Right lobe of liver (tissue), 6 donors: ENCODE measurements at regions not wholly inside any gene's neighbourhood (a gene's known extent, or its start where the extent isn't known, plus 50 kb on each side); places are given as distances from the start of the nearest gene placed in this dataset.

ENCODE experiments used
- ATAC-seq, 4 donors: fragments of 200-7000 bp; cut with Tn5 transposase; one replicate each; pipeline ENCODE4 v1.9.1; 2020; ENCODE audit warnings: mild to moderate bottlenecking in 4 of 4, moderate library complexity in 4 of 4
- DNase-seq, 3 donors: peaks; one replicate each; pipeline ENCODE4 v3.0.0-alpha.2; 2020
- H3K27ac ChIP-seq, 3 donors: fragments of 200-600 bp; one replicate each; pipeline ENCODE4 v1.8.0; 2022
- H3K27me3 ChIP-seq, 2 donors: fragments of 200-600 bp; one replicate each; pipeline ENCODE4 v1.8.0; 2022
- H3K36me3 ChIP-seq, 4 donors: fragments of 200-600 bp; sonication (generic) in 1 of 4; one replicate each; pipeline versions ENCODE4 v1.5.1 to v1.8.0; 2017 to 2022; ENCODE audit warnings: control low read depth in 1 of 4
- H3K4me1 ChIP-seq, 4 donors: fragments of 200-600 bp; sonication (generic) in 1 of 4; one replicate each; pipeline versions ENCODE4 v1.5.1 to v1.8.0; 2017 to 2022; ENCODE audit warnings: control low read depth in 1 of 4
- H3K4me3 ChIP-seq, 3 donors: fragments of 200-600 bp; one replicate each; pipeline ENCODE4 v1.8.0; 2022
- H3K9me3 ChIP-seq, 4 donors: fragments of 200-600 bp; sonication (generic) in 1 of 4; one replicate each; pipeline versions ENCODE4 v1.5.1 to v1.8.0; 2017 to 2022; ENCODE audit warnings: control low read depth in 1 of 4
- CTCF ChIP-seq, 4 donors: fragments of 200-600 bp in 3 of 4; fragments of 450-650 bp in 1 of 4; IDR thresholded peaks; one replicate each; pipeline versions ENCODE4 v1.5.1 to v1.8.0; 2016 to 2022; ENCODE audit warnings: antibody characterized with exemption in 4 of 4, mild to moderate bottlenecking in 2 of 4
- POLR2A ChIP-seq: fragments of 450-650 bp; IDR thresholded peaks from one replicate; pipeline ENCODE4 v1.6.1; 2017; ENCODE audit warnings: antibody characterized with exemption, mild to moderate bottlenecking
- WGBS: methylation state at CpG from one replicate; pipeline ENCODE4 v1.1.6; 2018; ENCODE audit warnings: low coverage, low lambda C conversion rate; ENCODE audit not compliant: insufficient coverage; ENCODE audit errors: missing lambda C conversion rate; 5-methylcytosine and 5-hydroxymethylcytosine counted together
- intact Hi-C, 2 donors: fragments of 100-400 bp; cut with DNase I; formaldehyde crosslinking; loops; one replicate each; pipeline versions ENCODE4 v1.11.2 to v1.14.1; 2022
- donor health status: DM: no; HTN: yes; CAD: no.
- donor health status: DM: no; HTN: no; CAD: no.
- donor health status: DM: no; HTN: no; CAD: no.
- donor health status: DM: no; HTN: yes; CAD: no.
- donor health status: DM: no; HTN: yes; CAD: no.

- no peak for DNase-seq
- 85% methylated on average over 5 of the region's 6 CpGs for WGBS
- Histone ChIP-seq H3K4me3 (no peak overlapping the region), H3K9me3 (no peaks in the 10 kb centered on the region), H3K36me3 (no peaks in the 10 kb centered on the region), H3K27me3 (no peaks in the 10 kb centered on the region), H3K4me1 (no peaks in the 10 kb centered on the region), H3K27ac (no peak overlapping the region)
- no peak for ATAC-seq
- TF ChIP-seq CTCF (IDR thresholded peaks at IDR 0.05) (no peak), POLR2A (no peak)
- intact Hi-C loops: no loop called here
These were observed 116.9 kb upstream of the NSMCE3 start for GRCh38 chr15:29386523-29386922.

DNA sequence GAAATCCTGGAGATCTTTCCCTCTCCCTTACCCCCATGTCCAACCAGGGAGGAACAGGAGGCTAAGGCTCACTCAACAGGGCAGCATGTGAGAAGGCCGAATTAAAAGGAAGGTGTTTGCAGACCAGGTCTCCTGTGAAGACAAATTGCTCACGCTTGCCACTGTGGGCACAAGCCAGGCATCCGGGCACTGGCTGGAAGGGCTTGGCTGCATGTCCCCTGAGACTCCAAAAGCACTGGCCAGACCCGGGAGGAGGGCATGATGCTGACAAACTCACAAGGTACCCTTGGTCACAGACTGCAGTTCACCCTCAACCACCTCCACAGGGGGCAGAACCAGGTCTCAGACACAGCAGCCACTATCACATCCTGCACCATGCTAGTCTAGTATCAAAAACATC, 113.7 kb upstream of the NSMCE3 start:
- H3K4me1 ChIP-seq: no peaks in the 10 kb centered on the region
- H3K27me3 ChIP-seq: no peaks in the 10 kb centered on the region
- no peak for TF ChIP-seq POLR2A
- TF ChIP-seq CTCF (IDR thresholded peaks at IDR 0.05): no peak
- intact Hi-C loops: no loop called here
- ATAC-seq (no peak), DNase-seq (no peak)
- 100% methylated on average over 1 of the region's 4 CpGs for WGBS
- H3K4me3 ChIP-seq: no peak overlapping the region
- H3K27ac ChIP-seq: no peak overlapping the region
- no peaks in the 10 kb centered on the region for H3K36me3 ChIP-seq
- no peaks in the 10 kb centered on the region for H3K9me3 ChIP-seq

DNA sequence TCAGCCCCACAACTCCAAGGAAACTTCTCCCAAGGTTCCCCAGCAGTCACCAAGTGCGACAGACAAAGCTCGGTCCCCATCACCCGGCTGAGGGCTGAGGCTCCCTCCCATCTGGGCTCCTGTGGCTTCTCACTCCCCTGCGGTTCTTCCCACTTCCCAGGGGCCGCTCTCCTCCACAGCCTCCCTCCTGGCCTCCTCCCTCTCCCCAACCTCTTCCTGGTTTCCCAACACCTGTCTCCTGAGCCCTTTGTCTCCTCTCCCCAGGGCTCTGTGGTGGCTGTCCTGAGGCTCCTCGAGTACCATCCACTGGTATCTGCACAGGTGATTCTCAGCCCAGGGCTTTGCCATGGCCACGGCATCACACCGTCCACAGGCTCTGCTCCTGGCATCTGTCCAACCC, 113.2 kb upstream of the NSMCE3 start:
- no peaks in the 10 kb centered on the region for H3K9me3 ChIP-seq
- H3K27ac ChIP-seq: no peak overlapping the region
- 41% methylated on average over 8 of the region's 8 CpGs for WGBS
- ATAC-seq (no peak), DNase-seq (no peak)
- H3K27me3 ChIP-seq: no peaks in the 10 kb centered on the region
- no peaks in the 10 kb centered on the region for H3K4me1 ChIP-seq
- TF ChIP-seq CTCF (IDR thresholded peaks at IDR 0.05): no peak
- TF ChIP-seq POLR2A: no peak
- intact Hi-C loops: no loop called here
- H3K36me3 ChIP-seq: no peaks in the 10 kb centered on the region
- H3K4me3 ChIP-seq: no peak overlapping the region

- WGBS: 84% methylated on average over 6 of the region's 6 CpGs
- DNase-seq (no peak), ATAC-seq (no peak)
- intact Hi-C loops: no loop called here
- Histone ChIP-seq H3K4me1 (no peaks in the 10 kb centered on the region), H3K27ac (no peak overlapping the region), H3K36me3 (no peaks in the 10 kb centered on the region), H3K9me3 (no peaks in the 10 kb centered on the region), H3K4me3 (no peak overlapping the region), H3K27me3 (no peaks in the 10 kb centered on the region)
- TF ChIP-seq CTCF (IDR thresholded peaks at IDR 0.05) (no peak), POLR2A (no peak)
These were observed 110.8 kb upstream of the NSMCE3 start for GRCh38 chr15:29380466-29380865.

- 81% methylated on average over 6 of the region's 9 CpGs for WGBS
These were observed 110.0 kb upstream of the NSMCE3 start for GRCh38 chr15:29379647-29380046.

More at GRCh38 chr15:29379647-29380046, 110.0 kb upstream of the NSMCE3 start:
- no peak overlapping the region for H3K4me3 ChIP-seq
- no peaks in the 10 kb centered on the region for H3K27me3 ChIP-seq
- H3K4me1 ChIP-seq: no peaks in the 10 kb centered on the region
- intact Hi-C loops: no loop called here
- DNase-seq: no peak
- H3K27ac ChIP-seq: no peak overlapping the region
- ATAC-seq: no peak
- no peak for TF ChIP-seq POLR2A
- TF ChIP-seq CTCF (IDR thresholded peaks at IDR 0.05): no peak
- H3K36me3 ChIP-seq: no peaks in the 10 kb centered on the region
- no peaks in the 10 kb centered on the region for H3K9me3 ChIP-seq
